ENCODE measurements at regions not wholly inside any gene's neighbourhood (a gene's known extent, or its start where the extent isn't known, plus 50 kb on each side); places are given as distances from the start of the nearest gene placed in this dataset.
A peak's percentile ranks its signal among the peaks of the same experiment; 100 is the strongest.

- no peaks in the 10 kb centered on the region for H4K20me1 ChIP-seq (ENCODE audit: insufficient read depth)
- no peak overlapping the region for H2AFZ ChIP-seq (ENCODE audit: low read depth, low read length)
- H3K36me3 ChIP-seq (ENCODE audit: insufficient read depth, low read length), result no peaks in the 10 kb centered on the region
- H3K9me3 ChIP-seq (ENCODE audit: low read length), result no peaks in the 10 kb centered on the region
- peak overlapping the region; percentile 83 for H3K27ac ChIP-seq (ENCODE audit: low read length)
- H3K79me2 ChIP-seq (replicated peaks; ENCODE audit: insufficient read depth, low read length), result no peaks in the 10 kb centered on the region
- no peaks in the 10 kb centered on the region for H3K9me2 ChIP-seq (ENCODE audit: insufficient read depth, low read length)
- peak overlapping the region; percentile 26 for H3K4me2 ChIP-seq (ENCODE audit: low read length)
- TF ChIP-seq CTCF (IDR thresholded peaks at IDR 0.05; ENCODE audit: poor library complexity, severe bottlenecking) (no peak), EZH2 (IDR thresholded peaks at IDR 0.05; ENCODE audit: borderline replicate concordance, insufficient read depth, low read length, poor library complexity, severe bottlenecking) (no peak), MXI1 (conservative IDR thresholded peaks at IDR 0.05; ENCODE audit: poor library complexity, severe bottlenecking) (no peak), RAD21 (conservative IDR thresholded peaks at IDR 0.05) (no peak), POLR2AphosphoS5 (IDR thresholded peaks at IDR 0.05) (peak; percentile 68), EP300 (conservative IDR thresholded peaks at IDR 0.05; ENCODE audit: poor library complexity, severe bottlenecking) (peak; percentile 89), REST (IDR thresholded peaks at IDR 0.05; ENCODE audit: borderline replicate concordance) (no peak), TAF1 (IDR thresholded peaks at IDR 0.05; ENCODE audit: low read depth) (no peak), SMC3 (conservative IDR thresholded peaks at IDR 0.05; ENCODE audit: poor library complexity) (no peak)
- peak overlapping the region; percentile 1 for H3K4me3 ChIP-seq (ENCODE audit: low read length)
- H3K9ac ChIP-seq (ENCODE audit: low read length), result peak overlapping the region; percentile 30
- peaks cover 4% of the 10 kb centered on the region for H3F3A ChIP-seq (ENCODE audit: insufficient read depth, low read length, poor library complexity, severe bottlenecking)
- H3K27me3 ChIP-seq (ENCODE audit: insufficient read depth, low read depth, low read length), result no peaks in the 10 kb centered on the region
Measured at GRCh38 chr12:115261691-115262398, 577.9 kb upstream of the TBX3 start.

- TF ChIP-seq MXI1 (conservative IDR thresholded peaks at IDR 0.05; ENCODE audit: poor library complexity, severe bottlenecking) (no peak), RAD21 (conservative IDR thresholded peaks at IDR 0.05) (no peak), CTCF (IDR thresholded peaks at IDR 0.05; ENCODE audit: poor library complexity, severe bottlenecking) (no peak), EZH2 (IDR thresholded peaks at IDR 0.05; ENCODE audit: borderline replicate concordance, insufficient read depth, low read length, poor library complexity, severe bottlenecking) (no peak), EP300 (conservative IDR thresholded peaks at IDR 0.05; ENCODE audit: poor library complexity, severe bottlenecking) (no peak), SMC3 (conservative IDR thresholded peaks at IDR 0.05; ENCODE audit: poor library complexity) (no peak), POLR2AphosphoS5 (IDR thresholded peaks at IDR 0.05) (no peak), REST (IDR thresholded peaks at IDR 0.05; ENCODE audit: borderline replicate concordance) (no peak)
- Histone ChIP-seq H3F3A (ENCODE audit: insufficient read depth, low read length, poor library complexity, severe bottlenecking) (peaks cover 4% of the 10 kb centered on the region), H3K9me2 (ENCODE audit: insufficient read depth, low read length) (no peaks in the 10 kb centered on the region), H3K9ac (ENCODE audit: low read length) (peak overlapping the region; percentile 24), H3K4me3 (ENCODE audit: low read length) (no peak overlapping the region), H3K9me3 (ENCODE audit: low read length) (no peaks in the 10 kb centered on the region), H3K36me3 (ENCODE audit: insufficient read depth, low read length) (no peaks in the 10 kb centered on the region), H3K79me2 (replicated peaks; ENCODE audit: insufficient read depth, low read length) (no peaks in the 10 kb centered on the region), H3K4me2 (ENCODE audit: low read length) (no peak overlapping the region), H2AFZ (ENCODE audit: low read depth, low read length) (no peak overlapping the region), H3K27me3 (ENCODE audit: insufficient read depth, low read depth, low read length) (no peaks in the 10 kb centered on the region), H3K27ac (ENCODE audit: low read length) (peak overlapping the region; percentile 83), H4K20me1 (ENCODE audit: insufficient read depth) (no peaks in the 10 kb centered on the region)
Measured at GRCh38 chr12:115260762-115261675, 577.0 kb upstream of the TBX3 start.
